Kasumi-1 (cell line): ENCODE measurements at regions not wholly inside any gene's neighbourhood (a gene's known extent, or its start where the extent isn't known, plus 50 kb on each side); places are given as distances from the start of the nearest gene placed in this dataset.
A peak's percentile ranks its signal among the peaks of the same experiment; 100 is the strongest.

Experiments used
- DNase-seq, 2 experiments: peaks; one replicate each; lab custom pipeline; 2025; lab: John Stamatoyannopoulos, UW

DNA sequence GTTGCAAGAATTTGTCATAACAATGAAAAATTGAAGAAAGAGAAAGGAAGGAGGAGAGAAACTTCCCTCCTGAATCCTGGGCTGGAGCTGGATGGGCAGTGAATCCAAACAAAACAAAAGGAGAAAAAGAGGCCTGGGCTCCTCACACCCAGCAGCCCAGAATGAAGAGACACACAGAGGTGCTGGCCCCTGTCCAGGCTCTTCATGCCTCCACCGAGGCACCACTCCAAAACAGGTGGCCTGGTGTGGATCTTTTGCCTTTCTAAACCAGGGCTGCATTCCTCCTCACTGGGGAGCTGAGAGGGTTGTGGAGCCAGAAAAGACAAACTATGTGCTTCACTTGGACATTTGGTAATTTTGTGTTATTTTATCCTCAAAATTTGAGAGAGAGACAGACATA is 76.0 kb downstream of the FAM124B start:
- no peak for DNase-seq

- DNase-seq = no peak
Observed at GRCh38 chr2:224324604-224325003, 77.3 kb downstream of the FAM124B start.

GRCh38 chr2:224320660-224321059 is 81.2 kb downstream of the FAM124B start:
- DNase-seq = no peak

GRCh38 chr2:224319750-224320149 is 82.2 kb downstream of the FAM124B start:
- DNase-seq = no peak

DNA sequence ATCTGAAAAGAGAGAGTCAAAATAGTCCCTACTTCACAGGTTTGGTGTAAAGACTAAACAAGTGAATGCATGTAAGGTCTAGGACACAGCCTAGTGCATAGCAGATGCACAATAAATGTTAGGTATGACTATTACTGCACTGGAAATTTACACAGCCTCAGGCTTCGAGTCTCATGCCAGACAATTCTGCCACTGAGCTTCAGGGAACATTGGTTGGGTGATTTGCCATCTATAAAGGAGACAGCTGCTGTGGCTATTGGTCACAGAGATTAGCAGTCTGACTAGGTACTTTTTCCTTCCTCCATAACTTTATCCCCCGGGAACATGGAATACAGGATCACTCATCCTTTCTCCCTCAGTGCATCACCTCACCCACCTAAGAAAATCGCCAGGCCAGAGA is 89.2 kb downstream of the FAM124B start:
- no peak for DNase-seq

DNA sequence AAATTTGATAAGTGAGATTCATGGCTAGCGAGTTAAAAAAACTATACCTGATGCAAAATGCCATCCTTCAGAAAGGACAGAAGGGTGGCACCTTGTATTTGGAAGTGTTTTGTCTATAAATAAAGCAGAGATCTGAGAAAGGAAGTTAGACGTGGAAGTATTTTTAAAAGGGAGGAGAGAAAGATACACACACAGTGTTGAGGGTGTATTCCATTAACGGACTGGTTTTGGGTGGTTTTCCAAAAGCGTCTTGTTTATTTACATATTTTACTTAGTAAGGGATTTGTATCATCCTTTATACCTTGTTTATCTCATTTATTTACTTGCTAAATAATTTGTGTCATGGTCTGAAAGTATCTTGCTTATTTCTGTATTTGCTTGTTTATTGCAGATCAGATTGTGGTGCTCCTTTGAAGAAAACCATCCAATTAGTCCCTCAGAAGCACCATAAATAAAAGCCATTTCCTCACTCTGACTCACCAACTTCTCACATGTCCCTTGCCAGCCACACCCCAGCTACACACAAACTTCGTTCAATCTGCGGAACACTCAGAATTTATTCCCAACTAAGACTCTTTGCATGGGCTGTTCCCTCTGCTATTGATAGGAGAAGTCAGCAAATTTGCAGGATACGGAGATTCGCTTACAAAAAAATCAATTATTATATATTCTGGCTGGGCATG is 90.8 kb downstream of the FAM124B start:
- no peak for DNase-seq

GRCh38 chr2:224309176-224309575 is 92.7 kb downstream of the FAM124B start:
- DNase-seq = no peak

- DNase-seq = no peak
Observed at GRCh38 chr2:224308272-224308911, 93.5 kb downstream of the FAM124B start.

GRCh38 chr2:224302952-224303351 is 99.0 kb downstream of the FAM124B start:
- no peak for DNase-seq

DNA sequence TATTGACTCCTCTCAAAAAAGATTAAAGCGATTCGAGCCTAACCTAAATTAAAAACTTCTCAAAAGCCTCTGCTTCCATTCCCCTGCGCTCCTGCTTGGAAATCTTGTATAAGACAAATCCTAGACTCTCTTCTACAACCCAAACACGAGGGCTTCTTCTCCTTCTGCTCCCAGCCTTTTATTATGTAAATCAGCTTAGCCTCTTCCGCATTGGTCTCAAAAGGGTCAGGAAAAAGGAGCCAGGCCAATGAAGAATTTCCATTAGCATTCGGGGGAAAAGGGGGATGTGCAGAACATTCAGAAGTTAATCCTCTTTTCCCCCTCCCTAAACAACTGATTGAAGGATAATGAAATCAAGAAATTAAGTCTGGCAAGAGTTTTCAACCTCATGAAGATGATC is 107.9 kb downstream of the FAM124B start:
- no peak for DNase-seq

GRCh38 chr2:224287531-224287930 is 114.4 kb downstream of the FAM124B start:
- no peak for DNase-seq

GRCh38 chr2:224286923-224287322 is 115.0 kb downstream of the FAM124B start:
- DNase-seq = peak in 1 of 2 experiments; percentile 7

GRCh38 chr2:224284134-224284946 is 117.6 kb downstream of the FAM124B start:
- peak; percentile 1 to 9 for DNase-seq

DNA sequence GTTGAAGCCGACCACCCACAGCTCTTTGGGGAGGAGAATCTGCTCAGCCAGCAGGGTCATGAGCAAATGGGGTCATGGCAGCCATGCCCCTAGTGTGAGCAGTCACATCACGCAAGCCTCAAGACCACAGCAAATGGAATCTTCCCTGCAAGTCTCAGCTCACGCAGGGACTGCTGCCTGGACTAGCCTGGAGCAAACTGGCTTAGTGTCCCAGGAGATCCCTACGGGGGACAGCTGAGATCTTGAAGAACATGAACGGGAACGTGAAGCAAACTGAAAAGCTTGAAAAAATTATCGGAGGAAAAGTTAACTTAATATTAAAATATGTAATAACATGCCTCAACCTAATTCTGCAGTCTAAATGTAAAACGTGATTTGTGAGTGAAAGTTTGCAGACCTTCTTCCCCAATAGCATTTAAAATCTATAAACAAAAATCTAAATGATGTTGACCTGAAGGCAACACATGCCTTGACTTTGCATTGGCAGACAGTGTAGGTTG is 118.4 kb downstream of the FAM124B start:
- no peak for DNase-seq

DNA sequence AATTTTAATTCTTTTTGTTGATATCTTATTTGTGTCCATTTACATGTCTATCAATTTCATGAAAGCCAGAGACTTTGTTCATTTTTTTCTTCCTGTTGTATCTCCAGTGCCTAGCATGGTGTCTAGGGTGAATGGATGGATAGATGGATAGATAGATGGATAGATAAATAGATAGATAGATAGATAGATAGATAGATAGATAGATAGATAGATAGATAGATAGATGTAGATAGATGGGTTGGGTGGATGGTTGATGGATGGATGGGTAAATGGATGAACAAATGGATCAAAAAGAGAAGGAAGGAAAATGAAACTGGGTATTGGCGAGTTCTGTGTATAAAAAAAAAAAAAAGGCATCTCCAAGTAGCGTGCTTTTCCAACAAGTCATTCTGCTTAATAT is 120.5 kb downstream of the FAM124B start:
- no peak for DNase-seq

- no peak for DNase-seq
Observed at GRCh38 chr2:224278531-224278930, 123.4 kb downstream of the FAM124B start.

- DNase-seq = no peak
Observed at GRCh38 chr2:224276251-224276650, 125.7 kb downstream of the FAM124B start.

GRCh38 chr2:224272237-224272910 is 129.5 kb downstream of the FAM124B start:
- DNase-seq = no peak

- no peak for DNase-seq
Observed at GRCh38 chr2:224271617-224272236, 130.2 kb downstream of the FAM124B start.

DNA sequence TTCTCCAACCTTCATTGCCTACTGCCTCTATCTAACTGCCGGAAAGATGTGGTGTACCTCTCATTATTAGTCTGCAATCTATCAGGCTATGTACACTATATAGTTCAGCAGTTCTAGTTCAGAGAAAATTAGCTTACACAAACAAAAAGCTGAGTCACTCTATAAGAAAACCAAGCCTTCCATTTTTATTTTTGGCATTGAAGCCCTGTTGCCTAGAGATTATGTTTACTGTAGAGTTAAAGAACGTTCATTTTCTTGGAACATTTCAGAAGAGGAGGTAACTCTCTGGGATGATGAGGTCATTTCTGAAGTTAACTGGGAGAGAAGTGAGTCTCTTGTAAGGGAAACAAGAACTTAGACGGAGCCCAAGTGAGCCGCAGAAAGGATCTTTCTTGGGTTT is 133.5 kb downstream of the FAM124B start:
- no peak for DNase-seq

GRCh38 chr2:224264259-224264658 is 137.6 kb downstream of the FAM124B start:
- DNase-seq = no peak

DNA sequence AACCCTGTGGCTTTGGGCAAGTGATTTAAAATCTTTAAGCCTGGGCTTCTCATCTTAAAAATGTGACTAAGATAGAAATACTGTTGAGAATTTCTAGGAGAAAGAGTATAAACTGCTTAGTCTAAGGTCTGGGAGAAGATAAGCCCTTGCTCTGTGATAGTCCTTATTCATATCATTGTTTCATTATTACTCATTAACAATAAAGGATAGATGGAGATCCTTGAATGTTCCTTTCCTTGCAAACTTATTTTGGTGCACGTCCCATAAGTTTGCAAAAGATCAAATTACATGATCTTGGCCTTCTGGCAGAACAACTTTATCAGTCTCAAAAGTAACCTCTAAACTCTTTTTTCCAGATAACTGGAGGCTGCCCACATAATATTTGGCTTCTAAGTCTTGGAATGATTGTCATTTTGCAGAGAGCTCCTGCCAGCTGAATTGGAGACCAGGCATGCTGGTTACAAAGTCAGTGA is 138.3 kb downstream of the FAM124B start:
- no peak for DNase-seq
